ENCODE measurements at regions not wholly inside any gene's neighbourhood (a gene's known extent, or its start where the extent isn't known, plus 50 kb on each side); places are given as distances from the start of the nearest gene placed in this dataset.

DNA sequence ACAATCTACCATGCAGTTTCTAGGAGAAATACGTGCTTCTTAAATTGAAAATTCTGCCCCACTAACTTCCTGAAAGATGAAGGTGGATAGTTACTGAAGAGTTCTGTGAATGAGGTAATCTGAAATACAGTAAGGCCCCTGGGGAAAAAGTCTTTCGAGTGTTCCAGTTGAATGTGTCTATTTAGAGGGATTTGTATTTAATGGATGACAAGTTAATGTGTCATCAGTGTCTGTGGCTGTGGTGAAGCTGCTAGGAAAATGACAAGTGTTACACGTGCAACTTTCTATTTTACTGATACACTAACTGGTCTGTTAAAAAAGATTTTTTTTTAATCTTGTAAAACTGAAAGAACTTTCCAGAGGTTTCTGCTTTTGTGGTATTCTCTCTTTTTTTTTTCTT lies 384.6 kb downstream of the STK39 start:
- TF ChIP-seq, protein P1, sequence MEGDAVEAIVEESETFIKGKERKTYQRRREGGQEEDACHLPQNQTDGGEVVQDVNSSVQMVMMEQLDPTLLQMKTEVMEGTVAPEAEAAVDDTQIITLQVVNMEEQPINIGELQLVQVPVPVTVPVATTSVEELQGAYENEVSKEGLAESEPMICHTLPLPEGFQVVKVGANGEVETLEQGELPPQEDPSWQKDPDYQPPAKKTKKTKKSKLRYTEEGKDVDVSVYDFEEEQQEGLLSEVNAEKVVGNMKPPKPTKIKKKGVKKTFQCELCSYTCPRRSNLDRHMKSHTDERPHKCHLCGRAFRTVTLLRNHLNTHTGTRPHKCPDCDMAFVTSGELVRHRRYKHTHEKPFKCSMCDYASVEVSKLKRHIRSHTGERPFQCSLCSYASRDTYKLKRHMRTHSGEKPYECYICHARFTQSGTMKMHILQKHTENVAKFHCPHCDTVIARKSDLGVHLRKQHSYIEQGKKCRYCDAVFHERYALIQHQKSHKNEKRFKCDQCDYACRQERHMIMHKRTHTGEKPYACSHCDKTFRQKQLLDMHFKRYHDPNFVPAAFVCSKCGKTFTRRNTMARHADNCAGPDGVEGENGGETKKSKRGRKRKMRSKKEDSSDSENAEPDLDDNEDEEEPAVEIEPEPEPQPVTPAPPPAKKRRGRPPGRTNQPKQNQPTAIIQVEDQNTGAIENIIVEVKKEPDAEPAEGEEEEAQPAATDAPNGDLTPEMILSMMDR (IDR thresholded peaks at IDR 0.05) = no peak
- no peak for TF ChIP-seq POLR2A (IDR thresholded peaks at IDR 0.05)
